GM18511 (cell line): ENCODE measurements at regions not wholly inside any gene's neighbourhood (a gene's known extent, or its start where the extent isn't known, plus 50 kb on each side); places are given as distances from the start of the nearest gene placed in this dataset.
"Not testable (repeated sequence)": the region's sequence is repeated elsewhere in the genome, so short reads cannot be mapped to it uniquely, and the experiment has no call there.

ENCODE experiments used
- ATAC-seq: cut with Tn5 transposase; IDR thresholded peaks from one replicate; pipeline ENCODE4 v1.9.1; 2021; ENCODE audit warnings: mild to moderate bottlenecking, moderate library complexity; ENCODE audit not compliant: unreplicated experiment

GRCh38 chr14:23750357-23750756 is 114.2 kb downstream of the DHRS2 start:
- no peak for ATAC-seq

- no peak for ATAC-seq
Observed at GRCh38 chr14:23751616-23752015, 115.5 kb downstream of the DHRS2 start.

- ATAC-seq = no peak
Observed at GRCh38 chr14:23763394-23763793, 127.2 kb downstream of the DHRS2 start.

GRCh38 chr14:23766737-23767401 is 130.7 kb downstream of the DHRS2 start:
- ATAC-seq = no peak

- ATAC-seq = not testable (repeated sequence)
Observed at GRCh38 chr14:23769221-23769728, 133.1 kb downstream of the DHRS2 start.

- ATAC-seq = no peak
Observed at GRCh38 chr14:23773981-23774380, 137.8 kb downstream of the DHRS2 start.

- no peak for ATAC-seq
Observed at GRCh38 chr14:23776296-23776695, 140.1 kb downstream of the DHRS2 start.

GRCh38 chr14:23785208-23785607 is 149.0 kb downstream of the DHRS2 start:
- no peak for ATAC-seq

GRCh38 chr14:23787436-23787835 is 151.3 kb downstream of the DHRS2 start:
- no peak for ATAC-seq

GRCh38 chr14:23789696-23790095 is 153.5 kb downstream of the DHRS2 start:
- no peak for ATAC-seq

- no peak for ATAC-seq
Observed at GRCh38 chr14:23793532-23793931, 157.4 kb downstream of the DHRS2 start.

GRCh38 chr14:23800811-23801210 is 152.8 kb upstream of the DHRS4 start:
- no peak for ATAC-seq

- no peak for ATAC-seq
Observed at GRCh38 chr14:23801766-23802165, 151.8 kb upstream of the DHRS4 start.

GRCh38 chr14:23804817-23805216 is 148.8 kb upstream of the DHRS4 start:
- no peak for ATAC-seq

- no peak for ATAC-seq
Observed at GRCh38 chr14:23805761-23806160, 147.8 kb upstream of the DHRS4 start.

GRCh38 chr14:23814527-23815256 is 138.9 kb upstream of the DHRS4 start:
- ATAC-seq = no peak

- ATAC-seq = no peak
Observed at GRCh38 chr14:23816371-23816770, 137.2 kb upstream of the DHRS4 start.

GRCh38 chr14:23817164-23817767 is 136.3 kb upstream of the DHRS4 start:
- ATAC-seq = no peak

- no peak for ATAC-seq
Observed at GRCh38 chr14:23827100-23827892, 126.3 kb upstream of the DHRS4 start.

- ATAC-seq = no peak
Observed at GRCh38 chr14:23828001-23828400, 125.6 kb upstream of the DHRS4 start.

GRCh38 chr14:23828616-23829015 is 125.0 kb upstream of the DHRS4 start:
- no peak for ATAC-seq
